H9 (cell line): ENCODE measurements at regions not wholly inside any gene's neighbourhood (a gene's known extent, or its start where the extent isn't known, plus 50 kb on each side); places are given as distances from the start of the nearest gene placed in this dataset.

ENCODE experiments used
- DNase-seq: peaks from one replicate; pipeline ENCODE4 v3.0.0-alpha.2; 2017
- H2AFZ ChIP-seq: one replicate; pipeline ENCODE4 v1.6.1; 2013; ENCODE audit warnings: mild to moderate bottlenecking, low read length, control low read depth, moderate library complexity
- H2AK5ac ChIP-seq: 2 replicates; pipeline ENCODE4 v1.6.1; 2013; ENCODE audit warnings: low read length, control low read depth, mixed read lengths; ENCODE audit not compliant: insufficient read length
- H2BK120ac ChIP-seq: one replicate; pipeline ENCODE4 v1.6.1; 2013; ENCODE audit warnings: low read depth, mild to moderate bottlenecking, low read length, control low read depth, inconsistent platforms; ENCODE audit not compliant: poor library complexity, severe bottlenecking
- H2BK12ac ChIP-seq: 2 replicates; pipeline ENCODE4 v1.6.1; 2013; ENCODE audit warnings: low read length, control low read depth, mixed read lengths, low read depth; ENCODE audit not compliant: insufficient read length
- H2BK15ac ChIP-seq: 2 replicates; pipeline ENCODE4 v1.6.1; 2013; ENCODE audit warnings: low read depth, low read length, control low read depth
- H2BK20ac ChIP-seq: one replicate; pipeline ENCODE4 v1.6.1; 2013; ENCODE audit warnings: low read depth, mild to moderate bottlenecking, low read length, control low read depth, inconsistent platforms; ENCODE audit not compliant: poor library complexity, severe bottlenecking
- H2BK5ac ChIP-seq: 2 replicates; pipeline ENCODE4 v1.6.1; 2013; ENCODE audit warnings: low read length, control low read depth, mixed read lengths; ENCODE audit not compliant: insufficient read length
- H3K14ac ChIP-seq: 2 replicates; pipeline ENCODE4 v1.6.1; 2013; ENCODE audit warnings: low read length, control low read depth; ENCODE audit not compliant: insufficient read depth
- H3K18ac ChIP-seq: 2 replicates; pipeline ENCODE4 v1.6.1; 2013; ENCODE audit warnings: low read depth, mild to moderate bottlenecking, mixed read lengths, low read length, control low read depth; ENCODE audit not compliant: insufficient read length
- H3K23ac ChIP-seq: 2 replicates; pipeline ENCODE4 v1.6.1; 2013; ENCODE audit warnings: low read length, control low read depth, mixed read lengths, low read depth; ENCODE audit not compliant: insufficient read length
- H3K23me2 ChIP-seq: 2 replicates; pipeline ENCODE4 v1.6.1; 2013; ENCODE audit warnings: low read depth, mild to moderate bottlenecking, mixed read lengths, low read length, control low read depth; ENCODE audit not compliant: insufficient read length, poor library complexity, severe bottlenecking
- H3K27ac ChIP-seq: 2 replicates; pipeline ENCODE4 v1.5.1; 2013; ENCODE audit warnings: low read length, control low read depth, mixed read lengths, low read depth; ENCODE audit not compliant: insufficient read length
- H3K27me3 ChIP-seq: 2 replicates; pipeline ENCODE4 v1.6.1; 2013; ENCODE audit warnings: low read length, control low read depth, inconsistent platforms; ENCODE audit not compliant: insufficient read depth
- H3K4ac ChIP-seq: 2 replicates; pipeline ENCODE4 v1.6.1; 2013; ENCODE audit warnings: low read depth, mild to moderate bottlenecking, control low read depth, inconsistent platforms, low read length, moderate library complexity
- H3K4me1 ChIP-seq: 2 replicates; pipeline ENCODE4 v1.6.1; 2013; ENCODE audit warnings: low read length, control low read depth, inconsistent platforms; ENCODE audit not compliant: insufficient read depth
- H3K4me2 ChIP-seq: 2 replicates; pipeline ENCODE4 v1.6.1; 2013; ENCODE audit warnings: low read length, control low read depth, mixed read lengths; ENCODE audit not compliant: insufficient read length, insufficient read depth
- H3K56ac ChIP-seq: 2 replicates; pipeline ENCODE4 v1.6.1; 2013; ENCODE audit warnings: low read depth, mild to moderate bottlenecking, mixed read lengths, low read length, control low read depth; ENCODE audit not compliant: insufficient read length
- H3K79me1 ChIP-seq: 2 replicates; pipeline ENCODE4 v1.6.1; 2013; ENCODE audit warnings: low read depth, mild to moderate bottlenecking, moderate library complexity, low read length, control low read depth, inconsistent platforms; ENCODE audit not compliant: insufficient read depth, poor library complexity, severe bottlenecking
- H3K79me2 ChIP-seq: 2 replicates; pipeline ENCODE4 v1.6.1; 2013; ENCODE audit warnings: low read length, control low read depth, inconsistent platforms; ENCODE audit not compliant: insufficient read depth
- H3K9ac ChIP-seq: 2 replicates; pipeline ENCODE4 v1.6.1; 2013; ENCODE audit warnings: low read length, control low read depth, mixed read lengths; ENCODE audit not compliant: insufficient read length; ENCODE audit errors: extremely low read depth
- H3K9me3 ChIP-seq: one replicate; pipeline ENCODE4 v1.6.1; 2013; ENCODE audit warnings: low read depth, low read length, inconsistent platforms; ENCODE audit not compliant: control insufficient read depth
- H3T11ph ChIP-seq: one replicate; pipeline ENCODE4 v1.6.1; 2013; ENCODE audit warnings: mild to moderate bottlenecking, low read length, control low read depth, inconsistent platforms
- H4K20me1 ChIP-seq: one replicate; pipeline ENCODE4 v1.6.1; 2013; ENCODE audit not compliant: control insufficient read depth, insufficient read length, insufficient read depth
- H4K5ac ChIP-seq: 2 replicates; pipeline ENCODE4 v1.6.1; 2013; ENCODE audit warnings: low read depth, mild to moderate bottlenecking, mixed read lengths, low read length, control low read depth; ENCODE audit not compliant: insufficient read length
- H4K8ac ChIP-seq: replicated peaks from 2 replicates; pipeline ENCODE4 v1.6.1; 2013; ENCODE audit warnings: low read length, control low read depth, mixed read lengths, low read depth; ENCODE audit not compliant: insufficient read length
- H4K91ac ChIP-seq: 2 replicates; pipeline ENCODE4 v1.6.1; 2013; ENCODE audit warnings: low read depth, mild to moderate bottlenecking, moderate library complexity, mixed read lengths, low read length, control low read depth; ENCODE audit not compliant: insufficient read length
- H3K27ac Mint-ChIP-seq, 3 experiments: 2 replicates in 2 of 3; 3 replicates in 1 of 3; pipeline ENCODE4 v1.8.0; 2020 to 2021; ENCODE audit warnings: mixed read lengths in 3 of 3, mild to moderate bottlenecking in 1 of 3, moderate library complexity in 1 of 3
- H3K27me3 Mint-ChIP-seq: 2 replicates; pipeline ENCODE4 v1.8.0; 2021; ENCODE audit warnings: low read depth, mild to moderate bottlenecking, moderate library complexity, mixed read lengths
- H3K36me3 Mint-ChIP-seq, 3 experiments: 2 replicates in 2 of 3; 3 replicates in 1 of 3; pipeline ENCODE4 v1.8.0; 2020 to 2021; ENCODE audit warnings: low read depth in 3 of 3, mixed read lengths in 3 of 3; ENCODE audit not compliant: insufficient read depth in 1 of 3
- H3K4me1 Mint-ChIP-seq, 2 experiments: 2 replicates each; pipeline ENCODE4 v1.8.0; 2020; ENCODE audit warnings: mixed read lengths in 2 of 2
- H3K4me3 Mint-ChIP-seq, 2 experiments: 2 replicates in 1 of 2; 3 replicates in 1 of 2; pipeline ENCODE4 v1.8.0; 2020 to 2021; ENCODE audit warnings: mild to moderate bottlenecking in 2 of 2, mixed read lengths in 2 of 2, moderate library complexity in 1 of 2
- H3K9me3 Mint-ChIP-seq, 2 experiments: 2 replicates in 1 of 2; 3 replicates in 1 of 2; pipeline ENCODE4 v1.8.0; 2020; ENCODE audit warnings: mild to moderate bottlenecking in 2 of 2, mixed read lengths in 2 of 2, moderate library complexity in 1 of 2
- CTCF ChIP-seq: fragments of 200-600 bp; sonication (generic); conservative IDR thresholded peaks from 3 replicates; pipeline ENCODE4 v1.8.0; 2021; ENCODE audit warnings: antibody characterized with exemption, mild to moderate bottlenecking
- WGBS: extraction: QIAGEN DNeasy Blood & Tissue Kit; methylation state at CpG from one replicate; pipeline ENCODE4 v1.1.7; 2013; ENCODE audit warnings: missing lambda C conversion rate, low lambda C conversion rate, mixed read lengths; ENCODE audit not compliant: insufficient read length; ENCODE audit errors: extremely low coverage; 5-methylcytosine and 5-hydroxymethylcytosine counted together

GRCh38 chr2:215828528-215829184, 184.7 kb downstream of the MREG start:
- no peak overlapping the region for H2BK12ac ChIP-seq
- no peak overlapping the region for H3K4me2 ChIP-seq
- H4K5ac ChIP-seq, result no peak overlapping the region
- no peak overlapping the region for H3K4ac ChIP-seq
- no peak overlapping the region for H3K56ac ChIP-seq
- no peak overlapping the region for H2BK20ac ChIP-seq
- peak; percentile 81 for TF ChIP-seq CTCF
- H2BK5ac ChIP-seq, result no peak overlapping the region
- H2BK15ac ChIP-seq, result no peak overlapping the region
- Mint-ChIP-seq H3K4me1 (peaks cover 5 to 13% of the 10 kb centered on the region in 2 experiments), H3K9me3 (peaks cover 0 to 6% of the 10 kb centered on the region in 2 experiments; a peak in 3 of 5 replicates), H3K27me3 (no peaks in the 10 kb centered on the region), H3K4me3 (no peak overlapping the region), H3K36me3 (no peaks in the 10 kb centered on the region), H3K27ac (no peak overlapping the region; a peak in 1 of 7 replicates)
- H3K9ac ChIP-seq, result no peak overlapping the region
- no peaks in the 10 kb centered on the region for H3K27me3 ChIP-seq
- DNase-seq, result peak; percentile 85
- H4K91ac ChIP-seq, result no peak overlapping the region
- H3K18ac ChIP-seq, result no peak overlapping the region
- H3K14ac ChIP-seq, result no peak overlapping the region
- H4K8ac ChIP-seq, result no peak overlapping the region
- no CpG with 5 or more reads among the region's 10 CpGs for WGBS
- no peaks in the 10 kb centered on the region for H4K20me1 ChIP-seq
- no peaks in the 10 kb centered on the region for H3K79me2 ChIP-seq
- H3K4me1 ChIP-seq, result no peaks in the 10 kb centered on the region; the same call in 1 of the 2 replicates
- H2BK120ac ChIP-seq, result no peak overlapping the region
- no peak overlapping the region for H3K27ac ChIP-seq
- no peak overlapping the region for H3T11ph ChIP-seq
- H3K23me2 ChIP-seq, result no peaks in the 10 kb centered on the region
- no peak overlapping the region for H2AFZ ChIP-seq
- no peaks in the 10 kb centered on the region for H3K9me3 ChIP-seq
- no peak overlapping the region for H3K23ac ChIP-seq
- no peak overlapping the region for H2AK5ac ChIP-seq
- no peaks in the 10 kb centered on the region for H3K79me1 ChIP-seq
